WTC11 (cell line): ENCODE measurements at regions not wholly inside any gene's neighbourhood (a gene's known extent, or its start where the extent isn't known, plus 50 kb on each side); places are given as distances from the start of the nearest gene placed in this dataset.

Experiments
- ATF2 ChIP-seq: sonication (generic); formaldehyde crosslinking; IDR thresholded peaks from 2 replicates; pipeline ENCODE4 v1.8.1; 2022; ENCODE audit warnings: low read depth, missing genetic modification reagents, borderline replicate concordance
- CTCF ChIP-seq: fragments of 200-600 bp; IDR thresholded peaks from 2 replicates; pipeline ENCODE4 v1.8.0; 2022; ENCODE audit warnings: antibody characterized with exemption
- ELF4 ChIP-seq: sonication (generic); formaldehyde crosslinking; IDR thresholded peaks from 2 replicates; pipeline ENCODE4 v1.8.1; 2022; ENCODE audit warnings: low read depth, mild to moderate bottlenecking, moderate library complexity, missing genetic modification reagents
- ETV6 ChIP-seq: sonication (generic); formaldehyde crosslinking; IDR thresholded peaks from 2 replicates; pipeline ENCODE4 v1.8.1; 2022; ENCODE audit warnings: mild to moderate bottlenecking, missing genetic modification reagents
- SP1 ChIP-seq: sonication (generic); formaldehyde crosslinking; conservative IDR thresholded peaks from 2 replicates; pipeline ENCODE4 v1.8.1; 2022; ENCODE audit warnings: missing genetic modification reagents
- ZBTB21 ChIP-seq: sonication (generic); formaldehyde crosslinking; IDR thresholded peaks from 2 replicates; pipeline ENCODE4 v1.8.1; 2023; ENCODE audit warnings: mild to moderate bottlenecking, missing genetic modification reagents, borderline replicate concordance
- ZMAT4 ChIP-seq: fragments of 250-450 bp; sonication (Bioruptor Pico); IDR thresholded peaks from 2 replicates; pipeline ENCODE4 v1.9.0; 2021; ENCODE audit warnings: mild to moderate bottlenecking
- ZNF263 ChIP-seq: sonication (generic); formaldehyde crosslinking; IDR thresholded peaks from 2 replicates; pipeline ENCODE4 v1.8.1; 2022; ENCODE audit warnings: low read depth, mild to moderate bottlenecking, moderate library complexity, missing genetic modification reagents
- ZNF317 ChIP-seq: sonication (generic); formaldehyde crosslinking; IDR thresholded peaks from 2 replicates; pipeline ENCODE4 v1.8.1; 2023; ENCODE audit warnings: low read depth, mild to moderate bottlenecking, moderate library complexity, missing genetic modification reagents, borderline replicate concordance
- ZNF512 ChIP-seq: sonication (generic); formaldehyde crosslinking; IDR thresholded peaks from 2 replicates; pipeline ENCODE4 v1.8.1; 2022; ENCODE audit warnings: missing genetic modification reagents, borderline replicate concordance

- no peak for TF ChIP-seq ZNF512 (CRISPR knock-in tag)
- TF ChIP-seq ZMAT4 (CRISPR knock-in tag): no peak
- TF ChIP-seq SP1 (CRISPR knock-in tag): no peak
- TF ChIP-seq ELF4 (CRISPR knock-in tag): no peak
- no peak for TF ChIP-seq CTCF
- no peak for TF ChIP-seq ETV6 (CRISPR knock-in tag)
- no peak for TF ChIP-seq ZNF263
- no peak for TF ChIP-seq ATF2 (CRISPR knock-in tag)
- TF ChIP-seq ZNF317 (CRISPR knock-in tag): no peak
- no peak for TF ChIP-seq ZBTB21 (CRISPR knock-in tag)
Measured at GRCh38 chr9:23447944-23448343, 378.1 kb downstream of the ELAVL2 start.
